ENCODE measurements at regions not wholly inside any gene's neighbourhood (a gene's known extent, or its start where the extent isn't known, plus 50 kb on each side); places are given as distances from the start of the nearest gene placed in this dataset.
"Not testable (repeated sequence)": the region's sequence is repeated elsewhere in the genome, so short reads cannot be mapped to it uniquely, and the experiment has no call there.

GRCh38 chr21:25487046-25487594, 120.2 kb downstream of the MRPL39 start:
- no peak for DNase-seq (ENCODE audit: low read depth, low spot score)

- no peak for DNase-seq (ENCODE audit: low read depth, low spot score)
Measured at GRCh38 chr21:25485914-25486313, 121.4 kb downstream of the MRPL39 start.

- DNase-seq (ENCODE audit: low read depth, low spot score) = no peak
Measured at GRCh38 chr21:25467896-25468295, 139.4 kb downstream of the MRPL39 start.

GRCh38 chr21:25467071-25467470, 140.2 kb downstream of the MRPL39 start:
- not testable (repeated sequence) for DNase-seq (ENCODE audit: low read depth, low spot score)

- no peak for DNase-seq (ENCODE audit: low read depth, low spot score)
Measured at GRCh38 chr21:25466470-25466869, 140.8 kb downstream of the MRPL39 start.

DNA sequence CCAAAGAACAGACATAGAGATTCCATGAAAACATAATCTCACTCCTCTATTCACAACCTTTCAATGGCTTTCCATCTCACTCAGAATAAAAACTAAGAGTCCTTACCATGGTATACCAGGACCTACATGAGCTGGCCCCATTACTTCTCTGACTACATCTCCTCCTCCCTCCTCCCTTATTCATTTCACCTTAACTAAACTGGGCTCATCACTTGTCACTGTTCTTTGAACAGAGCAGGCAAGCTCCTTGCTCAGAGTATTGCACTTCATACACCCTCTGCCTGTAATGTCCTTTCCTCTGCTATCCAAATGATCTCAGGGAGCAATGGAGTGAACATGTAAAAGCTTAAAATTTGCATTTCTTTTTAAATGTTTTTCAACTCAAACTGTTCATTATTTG, 142.0 kb downstream of the MRPL39 start:
- DNase-seq (ENCODE audit: low read depth, low spot score) = no peak

DNA sequence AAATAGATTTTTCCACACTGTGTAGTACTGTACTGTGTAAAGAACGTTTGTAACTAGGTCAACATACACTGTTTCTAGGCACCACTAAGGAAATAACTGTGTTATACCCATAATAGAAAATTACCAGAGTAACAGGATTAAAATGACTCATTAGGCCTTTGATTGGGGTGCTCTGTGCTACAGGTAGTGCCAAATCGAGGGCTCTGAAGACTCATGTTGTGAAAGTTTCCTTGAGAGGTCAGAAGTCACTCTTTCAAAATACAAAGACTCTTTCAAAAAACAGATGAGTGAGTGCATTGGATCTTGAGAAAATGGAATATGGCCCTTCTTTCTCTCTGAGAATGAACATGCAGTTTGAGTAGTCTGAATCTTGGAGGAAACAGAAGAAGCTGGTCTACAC, 143.0 kb downstream of the MRPL39 start:
- DNase-seq (ENCODE audit: low read depth, low spot score) = no peak

DNA sequence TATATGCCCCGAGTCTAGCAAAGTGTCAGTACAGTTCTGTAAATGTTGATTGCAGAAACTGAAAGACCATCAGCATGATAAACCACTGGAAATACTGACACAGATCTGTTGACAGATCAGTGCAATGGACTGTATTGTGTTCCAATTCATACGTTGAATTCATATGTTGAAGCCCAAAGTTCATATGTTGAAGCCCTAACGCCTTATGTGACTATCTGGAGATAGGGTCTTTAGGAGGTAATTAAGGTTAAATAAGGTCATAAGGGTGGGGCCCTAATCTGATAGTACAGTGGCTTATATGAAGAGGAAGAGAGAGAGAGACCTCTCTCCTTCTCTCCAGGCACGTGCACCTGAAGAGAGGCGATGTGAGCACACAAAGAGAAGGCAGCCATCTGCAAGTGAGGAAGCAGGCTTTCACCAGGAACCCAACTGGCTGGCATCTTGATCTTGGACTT, 144.7 kb downstream of the MRPL39 start:
- no peak for DNase-seq (ENCODE audit: low read depth, low spot score)

- DNase-seq (ENCODE audit: low read depth, low spot score) = peak; percentile 75
Measured at GRCh38 chr21:25461725-25462124, 145.6 kb downstream of the MRPL39 start.

- DNase-seq (ENCODE audit: low read depth, low spot score) = no peak
Measured at GRCh38 chr21:25459993-25460392, 147.3 kb downstream of the MRPL39 start.

GRCh38 chr21:25459365-25459764, 147.9 kb downstream of the MRPL39 start:
- DNase-seq (ENCODE audit: low read depth, low spot score) = no peak

GRCh38 chr21:25458484-25458883, 148.8 kb downstream of the MRPL39 start:
- DNase-seq (ENCODE audit: low read depth, low spot score) = no peak

DNA sequence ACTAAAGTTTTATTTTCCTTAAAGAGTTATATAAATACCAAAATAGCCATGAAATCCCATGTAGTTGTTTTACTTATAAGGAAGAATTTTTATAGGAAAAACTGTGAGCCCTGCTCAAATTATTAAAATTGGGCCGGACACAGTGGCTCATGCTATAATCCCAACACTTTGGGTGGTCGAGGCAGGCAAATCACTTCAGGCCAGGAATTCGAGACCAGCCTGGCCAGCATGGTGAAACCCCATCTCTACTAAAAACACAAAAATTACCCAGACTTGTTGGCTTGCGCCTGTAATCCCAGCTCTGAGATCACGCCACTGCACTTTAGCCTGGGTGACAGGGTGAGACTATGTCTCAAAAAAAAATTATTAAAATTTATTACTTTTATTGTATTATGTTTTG, 149.3 kb downstream of the MRPL39 start:
- DNase-seq (ENCODE audit: low read depth, low spot score) = no peak

GRCh38 chr21:25457411-25457810, 149.9 kb downstream of the MRPL39 start:
- DNase-seq (ENCODE audit: low read depth, low spot score) = peak; percentile 60

GRCh38 chr21:25456672-25457071, 150.6 kb downstream of the MRPL39 start:
- peak; percentile 80 for DNase-seq (ENCODE audit: low read depth, low spot score)

DNA sequence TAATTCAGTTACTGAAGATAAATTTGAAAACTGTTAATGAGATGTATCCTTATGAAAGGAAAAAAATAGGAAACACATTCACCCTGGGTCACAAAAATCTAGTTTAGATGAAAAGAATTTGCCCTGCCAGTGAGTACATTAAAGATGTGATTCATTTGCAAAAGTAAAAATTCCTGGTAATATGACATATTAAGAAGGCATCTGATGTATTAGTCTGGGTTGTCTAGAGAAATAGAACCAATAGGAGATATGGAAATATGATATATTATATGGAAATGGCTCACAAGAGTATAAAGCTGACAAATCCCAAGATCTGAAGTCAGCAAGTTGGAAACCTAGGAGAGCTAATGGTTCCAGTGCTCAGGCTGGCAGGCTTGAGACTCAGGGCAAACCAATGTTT, 153.8 kb downstream of the MRPL39 start:
- no peak for DNase-seq (ENCODE audit: low read depth, low spot score)

DNA sequence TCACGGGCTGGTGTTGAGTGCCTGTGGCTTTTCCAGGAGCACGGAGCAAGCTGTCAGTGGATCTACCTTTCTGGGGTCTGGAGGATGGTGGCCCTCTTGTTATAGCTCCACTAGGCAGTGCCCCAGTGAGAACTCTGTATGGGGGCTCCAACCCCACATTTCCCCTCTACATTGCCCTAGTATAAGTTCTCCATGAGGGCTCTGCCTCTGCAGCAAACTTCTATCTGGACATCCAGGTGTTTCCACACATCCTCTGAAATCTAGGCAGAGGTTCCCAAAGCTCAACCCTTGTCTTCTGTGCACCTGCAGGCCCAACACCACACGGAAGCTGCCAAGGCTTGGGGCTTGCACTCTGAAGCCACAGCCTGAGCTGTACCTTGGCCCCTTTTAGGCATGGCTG, 157.3 kb downstream of the MRPL39 start:
- no peak for DNase-seq (ENCODE audit: low read depth, low spot score)

DNA sequence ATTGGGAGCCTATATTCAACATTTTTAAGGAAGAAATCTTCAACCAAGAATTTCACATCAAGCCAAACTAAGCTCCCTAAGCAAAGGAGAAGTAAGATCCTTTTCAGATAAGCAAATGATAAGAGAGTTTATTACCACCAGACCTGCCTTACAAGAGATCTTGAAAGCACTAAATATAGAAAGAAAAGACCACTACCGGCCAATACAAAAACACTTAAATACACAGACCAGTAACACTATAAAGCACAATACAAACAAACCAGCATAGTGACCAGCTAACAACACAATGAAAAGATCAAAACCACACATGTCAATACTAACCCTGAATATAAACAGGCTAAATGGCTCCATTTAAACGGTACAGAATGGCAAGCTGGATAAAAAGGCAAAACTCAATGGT, 165.4 kb downstream of the MRPL39 start:
- DNase-seq (ENCODE audit: low read depth, low spot score) = no peak

GRCh38 chr21:25437465-25437864, 169.8 kb downstream of the MRPL39 start:
- DNase-seq (ENCODE audit: low read depth, low spot score) = not testable (repeated sequence)

DNA sequence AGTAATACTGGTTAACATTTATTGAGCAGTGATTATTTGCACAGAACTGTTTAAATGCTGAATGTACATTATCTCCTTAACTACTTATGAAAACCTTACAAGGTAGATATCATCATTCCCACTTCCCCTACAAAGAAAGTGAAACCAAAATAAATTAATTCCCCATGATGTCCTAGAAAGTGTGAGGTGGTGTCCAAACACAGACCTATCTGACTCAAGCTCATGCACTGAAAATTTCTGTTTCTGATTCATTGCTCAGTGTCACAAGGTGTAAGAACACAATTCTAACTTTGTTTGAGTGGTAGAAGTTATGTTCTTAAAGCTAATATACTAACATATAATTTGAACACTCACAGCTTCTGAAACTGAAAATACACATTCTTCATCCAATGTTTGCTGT, 178.7 kb downstream of the MRPL39 start:
- DNase-seq (ENCODE audit: low read depth, low spot score) = no peak

- DNase-seq (ENCODE audit: low read depth, low spot score) = no peak
Measured at GRCh38 chr21:25427828-25428227, 179.5 kb downstream of the MRPL39 start.

- no peak for DNase-seq (ENCODE audit: low read depth, low spot score)
Measured at GRCh38 chr21:25426580-25426979, 180.7 kb downstream of the MRPL39 start.

DNA sequence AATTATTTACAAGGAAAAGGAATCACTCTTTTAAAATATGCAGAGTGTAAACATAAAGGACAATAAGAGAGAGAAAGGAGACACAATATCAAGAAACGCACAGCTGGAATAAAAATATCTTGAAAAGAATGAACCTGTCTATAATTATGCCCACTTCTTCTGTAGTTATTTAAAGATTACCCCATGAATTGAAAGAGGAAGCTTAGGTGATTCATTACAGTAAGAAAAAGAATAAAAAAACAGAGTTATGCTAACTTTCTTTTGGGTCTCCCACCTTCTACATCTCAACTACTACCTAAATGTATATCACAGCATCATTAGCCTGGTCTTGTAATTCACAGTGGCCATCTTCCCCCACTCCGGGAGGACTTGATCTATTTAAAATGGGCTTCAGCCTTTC, 182.1 kb downstream of the MRPL39 start:
- DNase-seq (ENCODE audit: low read depth, low spot score) = no peak

GRCh38 chr21:25424634-25425033, 182.6 kb downstream of the MRPL39 start:
- DNase-seq (ENCODE audit: low read depth, low spot score) = no peak
